ENCODE measurements at regions not wholly inside any gene's neighbourhood (a gene's known extent, or its start where the extent isn't known, plus 50 kb on each side); places are given as distances from the start of the nearest gene placed in this dataset.
"Not testable (repeated sequence)": the region's sequence is repeated elsewhere in the genome, so short reads cannot be mapped to it uniquely, and the experiment has no call there.

- Histone ChIP-seq H3K9me3 (ENCODE audit: control insufficient read depth, low read length) (no peaks in the 10 kb centered on the region), H3K4me3 (ENCODE audit: insufficient read depth, low read depth, low read length) (no peak overlapping the region), H3K4me1 (ENCODE audit: control insufficient read depth, insufficient read depth, low read length) (no peaks in the 10 kb centered on the region), H3K27me3 (ENCODE audit: control insufficient read depth, insufficient read depth, low read length, poor library complexity, severe bottlenecking) (no peaks in the 10 kb centered on the region), H3K36me3 (ENCODE audit: control insufficient read depth, insufficient read depth, low read length) (no peaks in the 10 kb centered on the region), H3K27ac (ENCODE audit: insufficient read depth, low read depth, low read length, poor library complexity, severe bottlenecking) (no peak overlapping the region)
- 91 to 100% methylated on average over 1 to 2 of the region's 3 CpGs for WGBS, 2 experiments
These were observed 129.9 kb upstream of the TGFBR2 start for GRCh38 chr3:30476368-30477084.

- no peaks in the 10 kb centered on the region for H3K27me3 ChIP-seq (ENCODE audit: control insufficient read depth, insufficient read depth, low read length, poor library complexity, severe bottlenecking)
- H3K4me1 ChIP-seq (ENCODE audit: control insufficient read depth, insufficient read depth, low read length) = no peaks in the 10 kb centered on the region
- WGBS, 2 experiments = 97 to 99% methylated on average over 4 of the region's 5 CpGs
- no peak overlapping the region for H3K4me3 ChIP-seq (ENCODE audit: insufficient read depth, low read depth, low read length)
- H3K36me3 ChIP-seq (ENCODE audit: control insufficient read depth, insufficient read depth, low read length) = no peaks in the 10 kb centered on the region
- H3K9me3 ChIP-seq (ENCODE audit: control insufficient read depth, low read length) = no peaks in the 10 kb centered on the region
- H3K27ac ChIP-seq (ENCODE audit: insufficient read depth, low read depth, low read length, poor library complexity, severe bottlenecking) = no peak overlapping the region
These were observed 129.1 kb upstream of the TGFBR2 start for GRCh38 chr3:30477149-30477921.

- not testable (repeated sequence) for H3K4me3 ChIP-seq (ENCODE audit: insufficient read depth, low read depth, low read length); H3K9me3 ChIP-seq (ENCODE audit: control insufficient read depth, low read length); H3K27me3 ChIP-seq (ENCODE audit: control insufficient read depth, insufficient read depth, low read length, poor library complexity, severe bottlenecking); H3K4me1 ChIP-seq (ENCODE audit: control insufficient read depth, insufficient read depth, low read length); H3K27ac ChIP-seq (ENCODE audit: insufficient read depth, low read depth, low read length, poor library complexity, severe bottlenecking); H3K36me3 ChIP-seq (ENCODE audit: control insufficient read depth, insufficient read depth, low read length)
- WGBS, 2 experiments = 89 to 96% methylated on average over 2 of the region's 2 CpGs
These were observed 126.7 kb upstream of the TGFBR2 start for GRCh38 chr3:30479737-30480136.

GRCh38 chr3:30480156-30480555 is 126.2 kb upstream of the TGFBR2 start:
- H3K9me3 ChIP-seq (ENCODE audit: control insufficient read depth, low read length); H3K27ac ChIP-seq (ENCODE audit: insufficient read depth, low read depth, low read length, poor library complexity, severe bottlenecking); H3K36me3 ChIP-seq (ENCODE audit: control insufficient read depth, insufficient read depth, low read length); H3K27me3 ChIP-seq (ENCODE audit: control insufficient read depth, insufficient read depth, low read length, poor library complexity, severe bottlenecking); H3K4me3 ChIP-seq (ENCODE audit: insufficient read depth, low read depth, low read length); H3K4me1 ChIP-seq (ENCODE audit: control insufficient read depth, insufficient read depth, low read length): not testable (repeated sequence)
- 91 to 94% methylated on average over 1 of the region's 1 CpG for WGBS, 2 experiments

- Histone ChIP-seq H3K27me3 (ENCODE audit: control insufficient read depth, insufficient read depth, low read length, poor library complexity, severe bottlenecking) (no peaks in the 10 kb centered on the region), H3K36me3 (ENCODE audit: control insufficient read depth, insufficient read depth, low read length) (no peaks in the 10 kb centered on the region), H3K4me3 (ENCODE audit: insufficient read depth, low read depth, low read length) (no peak overlapping the region), H3K4me1 (ENCODE audit: control insufficient read depth, insufficient read depth, low read length) (no peaks in the 10 kb centered on the region), H3K27ac (ENCODE audit: insufficient read depth, low read depth, low read length, poor library complexity, severe bottlenecking) (no peak overlapping the region), H3K9me3 (ENCODE audit: control insufficient read depth, low read length) (no peaks in the 10 kb centered on the region)
These were observed 125.8 kb upstream of the TGFBR2 start for GRCh38 chr3:30480587-30480986.

GRCh38 chr3:30481241-30481640 is 125.2 kb upstream of the TGFBR2 start:
- WGBS, 2 experiments = 80 to 89% methylated on average over 1 of the region's 1 CpG
- Histone ChIP-seq H3K27me3 (ENCODE audit: control insufficient read depth, insufficient read depth, low read length, poor library complexity, severe bottlenecking) (no peaks in the 10 kb centered on the region), H3K27ac (ENCODE audit: insufficient read depth, low read depth, low read length, poor library complexity, severe bottlenecking) (no peak overlapping the region), H3K36me3 (ENCODE audit: control insufficient read depth, insufficient read depth, low read length) (no peaks in the 10 kb centered on the region), H3K9me3 (ENCODE audit: control insufficient read depth, low read length) (no peaks in the 10 kb centered on the region), H3K4me3 (ENCODE audit: insufficient read depth, low read depth, low read length) (no peak overlapping the region), H3K4me1 (ENCODE audit: control insufficient read depth, insufficient read depth, low read length) (no peaks in the 10 kb centered on the region)

GRCh38 chr3:30484229-30484628 is 122.2 kb upstream of the TGFBR2 start:
- H3K27me3 ChIP-seq (ENCODE audit: control insufficient read depth, insufficient read depth, low read length, poor library complexity, severe bottlenecking); H3K36me3 ChIP-seq (ENCODE audit: control insufficient read depth, insufficient read depth, low read length); H3K4me1 ChIP-seq (ENCODE audit: control insufficient read depth, insufficient read depth, low read length); H3K27ac ChIP-seq (ENCODE audit: insufficient read depth, low read depth, low read length, poor library complexity, severe bottlenecking); H3K9me3 ChIP-seq (ENCODE audit: control insufficient read depth, low read length); H3K4me3 ChIP-seq (ENCODE audit: insufficient read depth, low read depth, low read length): not testable (repeated sequence)
- 94 to 95% methylated on average over 3 of the region's 3 CpGs for WGBS, 2 experiments

GRCh38 chr3:30486368-30486767 is 120.0 kb upstream of the TGFBR2 start:
- WGBS, 2 experiments = 81 to 95% methylated on average over 2 of the region's 2 CpGs
- Histone ChIP-seq H3K27ac (ENCODE audit: insufficient read depth, low read depth, low read length, poor library complexity, severe bottlenecking) (no peak overlapping the region), H3K4me3 (ENCODE audit: insufficient read depth, low read depth, low read length) (no peak overlapping the region), H3K4me1 (ENCODE audit: control insufficient read depth, insufficient read depth, low read length) (no peaks in the 10 kb centered on the region), H3K36me3 (ENCODE audit: control insufficient read depth, insufficient read depth, low read length) (no peaks in the 10 kb centered on the region), H3K27me3 (ENCODE audit: control insufficient read depth, insufficient read depth, low read length, poor library complexity, severe bottlenecking) (no peaks in the 10 kb centered on the region), H3K9me3 (ENCODE audit: control insufficient read depth, low read length) (peaks cover 3% of the 10 kb centered on the region)

GRCh38 chr3:30488070-30488756 is 118.2 kb upstream of the TGFBR2 start:
- Histone ChIP-seq H3K27me3 (ENCODE audit: control insufficient read depth, insufficient read depth, low read length, poor library complexity, severe bottlenecking) (no peaks in the 10 kb centered on the region), H3K36me3 (ENCODE audit: control insufficient read depth, insufficient read depth, low read length) (no peaks in the 10 kb centered on the region), H3K4me3 (ENCODE audit: insufficient read depth, low read depth, low read length) (no peak overlapping the region), H3K9me3 (ENCODE audit: control insufficient read depth, low read length) (peaks cover 3% of the 10 kb centered on the region), H3K4me1 (ENCODE audit: control insufficient read depth, insufficient read depth, low read length) (no peaks in the 10 kb centered on the region), H3K27ac (ENCODE audit: insufficient read depth, low read depth, low read length, poor library complexity, severe bottlenecking) (no peak overlapping the region)
- WGBS, 2 experiments = 91 to 95% methylated on average over 3 to 4 of the region's 4 CpGs
